H9 (cell line): ENCODE measurements at regions not wholly inside any gene's neighbourhood (a gene's known extent, or its start where the extent isn't known, plus 50 kb on each side); places are given as distances from the start of the nearest gene placed in this dataset.

Experiments
- DNase-seq: peaks from one replicate; pipeline ENCODE4 v3.0.0-alpha.2; 2017
- H2AFZ ChIP-seq: one replicate; pipeline ENCODE4 v1.6.1; 2013; ENCODE audit warnings: mild to moderate bottlenecking, low read length, control low read depth, moderate library complexity
- H2AK5ac ChIP-seq: 2 replicates; pipeline ENCODE4 v1.6.1; 2013; ENCODE audit warnings: low read length, control low read depth, mixed read lengths; ENCODE audit not compliant: insufficient read length
- H2BK120ac ChIP-seq: one replicate; pipeline ENCODE4 v1.6.1; 2013; ENCODE audit warnings: low read depth, mild to moderate bottlenecking, low read length, control low read depth, inconsistent platforms; ENCODE audit not compliant: poor library complexity, severe bottlenecking
- H2BK12ac ChIP-seq: 2 replicates; pipeline ENCODE4 v1.6.1; 2013; ENCODE audit warnings: low read length, control low read depth, mixed read lengths, low read depth; ENCODE audit not compliant: insufficient read length
- H2BK15ac ChIP-seq: 2 replicates; pipeline ENCODE4 v1.6.1; 2013; ENCODE audit warnings: low read depth, low read length, control low read depth
- H2BK20ac ChIP-seq: one replicate; pipeline ENCODE4 v1.6.1; 2013; ENCODE audit warnings: low read depth, mild to moderate bottlenecking, low read length, control low read depth, inconsistent platforms; ENCODE audit not compliant: poor library complexity, severe bottlenecking
- H2BK5ac ChIP-seq: 2 replicates; pipeline ENCODE4 v1.6.1; 2013; ENCODE audit warnings: low read length, control low read depth, mixed read lengths; ENCODE audit not compliant: insufficient read length
- H3K14ac ChIP-seq: 2 replicates; pipeline ENCODE4 v1.6.1; 2013; ENCODE audit warnings: low read length, control low read depth; ENCODE audit not compliant: insufficient read depth
- H3K18ac ChIP-seq: 2 replicates; pipeline ENCODE4 v1.6.1; 2013; ENCODE audit warnings: low read depth, mild to moderate bottlenecking, mixed read lengths, low read length, control low read depth; ENCODE audit not compliant: insufficient read length
- H3K23ac ChIP-seq: 2 replicates; pipeline ENCODE4 v1.6.1; 2013; ENCODE audit warnings: low read length, control low read depth, mixed read lengths, low read depth; ENCODE audit not compliant: insufficient read length
- H3K23me2 ChIP-seq: 2 replicates; pipeline ENCODE4 v1.6.1; 2013; ENCODE audit warnings: low read depth, mild to moderate bottlenecking, mixed read lengths, low read length, control low read depth; ENCODE audit not compliant: insufficient read length, poor library complexity, severe bottlenecking
- H3K27ac ChIP-seq: 2 replicates; pipeline ENCODE4 v1.5.1; 2013; ENCODE audit warnings: low read length, control low read depth, mixed read lengths, low read depth; ENCODE audit not compliant: insufficient read length
- H3K27me3 ChIP-seq: 2 replicates; pipeline ENCODE4 v1.6.1; 2013; ENCODE audit warnings: low read length, control low read depth, inconsistent platforms; ENCODE audit not compliant: insufficient read depth
- H3K4ac ChIP-seq: 2 replicates; pipeline ENCODE4 v1.6.1; 2013; ENCODE audit warnings: low read depth, mild to moderate bottlenecking, control low read depth, inconsistent platforms, low read length, moderate library complexity
- H3K4me1 ChIP-seq: 2 replicates; pipeline ENCODE4 v1.6.1; 2013; ENCODE audit warnings: low read length, control low read depth, inconsistent platforms; ENCODE audit not compliant: insufficient read depth
- H3K4me2 ChIP-seq: 2 replicates; pipeline ENCODE4 v1.6.1; 2013; ENCODE audit warnings: low read length, control low read depth, mixed read lengths; ENCODE audit not compliant: insufficient read length, insufficient read depth
- H3K56ac ChIP-seq: 2 replicates; pipeline ENCODE4 v1.6.1; 2013; ENCODE audit warnings: low read depth, mild to moderate bottlenecking, mixed read lengths, low read length, control low read depth; ENCODE audit not compliant: insufficient read length
- H3K79me1 ChIP-seq: 2 replicates; pipeline ENCODE4 v1.6.1; 2013; ENCODE audit warnings: low read depth, mild to moderate bottlenecking, moderate library complexity, low read length, control low read depth, inconsistent platforms; ENCODE audit not compliant: insufficient read depth, poor library complexity, severe bottlenecking
- H3K79me2 ChIP-seq: 2 replicates; pipeline ENCODE4 v1.6.1; 2013; ENCODE audit warnings: low read length, control low read depth, inconsistent platforms; ENCODE audit not compliant: insufficient read depth
- H3K9ac ChIP-seq: 2 replicates; pipeline ENCODE4 v1.6.1; 2013; ENCODE audit warnings: low read length, control low read depth, mixed read lengths; ENCODE audit not compliant: insufficient read length; ENCODE audit errors: extremely low read depth
- H3K9me3 ChIP-seq: one replicate; pipeline ENCODE4 v1.6.1; 2013; ENCODE audit warnings: low read depth, low read length, inconsistent platforms; ENCODE audit not compliant: control insufficient read depth
- H3T11ph ChIP-seq: one replicate; pipeline ENCODE4 v1.6.1; 2013; ENCODE audit warnings: mild to moderate bottlenecking, low read length, control low read depth, inconsistent platforms
- H4K20me1 ChIP-seq: one replicate; pipeline ENCODE4 v1.6.1; 2013; ENCODE audit not compliant: control insufficient read depth, insufficient read length, insufficient read depth
- H4K5ac ChIP-seq: 2 replicates; pipeline ENCODE4 v1.6.1; 2013; ENCODE audit warnings: low read depth, mild to moderate bottlenecking, mixed read lengths, low read length, control low read depth; ENCODE audit not compliant: insufficient read length
- H4K8ac ChIP-seq: replicated peaks from 2 replicates; pipeline ENCODE4 v1.6.1; 2013; ENCODE audit warnings: low read length, control low read depth, mixed read lengths, low read depth; ENCODE audit not compliant: insufficient read length
- H4K91ac ChIP-seq: 2 replicates; pipeline ENCODE4 v1.6.1; 2013; ENCODE audit warnings: low read depth, mild to moderate bottlenecking, moderate library complexity, mixed read lengths, low read length, control low read depth; ENCODE audit not compliant: insufficient read length
- H3K27ac Mint-ChIP-seq, 3 experiments: 2 replicates in 2 of 3; 3 replicates in 1 of 3; pipeline ENCODE4 v1.8.0; 2020 to 2021; ENCODE audit warnings: mixed read lengths in 3 of 3, mild to moderate bottlenecking in 1 of 3, moderate library complexity in 1 of 3
- H3K27me3 Mint-ChIP-seq: 2 replicates; pipeline ENCODE4 v1.8.0; 2021; ENCODE audit warnings: low read depth, mild to moderate bottlenecking, moderate library complexity, mixed read lengths
- H3K36me3 Mint-ChIP-seq, 3 experiments: 2 replicates in 2 of 3; 3 replicates in 1 of 3; pipeline ENCODE4 v1.8.0; 2020 to 2021; ENCODE audit warnings: low read depth in 3 of 3, mixed read lengths in 3 of 3; ENCODE audit not compliant: insufficient read depth in 1 of 3
- H3K4me1 Mint-ChIP-seq, 2 experiments: 2 replicates each; pipeline ENCODE4 v1.8.0; 2020; ENCODE audit warnings: mixed read lengths in 2 of 2
- H3K4me3 Mint-ChIP-seq, 2 experiments: 2 replicates in 1 of 2; 3 replicates in 1 of 2; pipeline ENCODE4 v1.8.0; 2020 to 2021; ENCODE audit warnings: mild to moderate bottlenecking in 2 of 2, mixed read lengths in 2 of 2, moderate library complexity in 1 of 2
- H3K9me3 Mint-ChIP-seq, 2 experiments: 2 replicates in 1 of 2; 3 replicates in 1 of 2; pipeline ENCODE4 v1.8.0; 2020; ENCODE audit warnings: mild to moderate bottlenecking in 2 of 2, mixed read lengths in 2 of 2, moderate library complexity in 1 of 2
- WGBS: extraction: QIAGEN DNeasy Blood & Tissue Kit; methylation state at CpG from one replicate; pipeline ENCODE4 v1.1.7; 2013; ENCODE audit warnings: missing lambda C conversion rate, low lambda C conversion rate, mixed read lengths; ENCODE audit not compliant: insufficient read length; ENCODE audit errors: extremely low coverage; 5-methylcytosine and 5-hydroxymethylcytosine counted together
- TF ChIP-seq, protein P1 (sequence below): fragments of 200-600 bp; sonication (generic); conservative IDR thresholded peaks from 3 replicates; pipeline ENCODE4 v1.8.0; 2021; ENCODE audit warnings: antibody characterized with exemption, mild to moderate bottlenecking

DNA sequence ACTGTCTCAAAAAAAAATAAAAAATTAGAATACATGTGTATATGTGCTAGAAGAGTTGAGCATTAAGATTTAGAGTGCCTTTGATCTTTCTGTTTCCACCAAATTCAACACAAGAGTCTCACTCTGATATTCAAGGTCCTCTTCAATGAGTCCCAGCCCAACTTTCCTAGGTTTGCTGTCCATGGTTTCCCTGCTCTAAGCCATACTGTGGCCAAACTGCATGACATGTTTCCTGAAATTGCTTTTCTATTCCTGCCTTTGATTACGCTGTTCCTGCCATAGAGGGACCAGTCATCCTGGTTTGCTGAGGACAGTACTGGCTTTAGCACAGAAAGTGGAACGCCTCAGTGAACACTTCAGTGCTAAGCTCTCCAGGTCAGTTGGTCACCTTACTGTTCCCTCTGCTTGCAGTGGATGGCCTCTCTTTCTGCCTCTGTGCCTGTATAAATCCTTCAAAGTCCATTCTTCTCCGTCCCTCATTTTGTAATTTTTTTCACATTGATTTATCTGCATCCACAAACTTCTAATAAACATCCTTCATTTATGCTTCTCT lies 305.9 kb upstream of the PROX1 start:
- H3K79me2 ChIP-seq, result no peaks in the 10 kb centered on the region
- H2BK12ac ChIP-seq, result no peak overlapping the region
- no peak overlapping the region for H2AK5ac ChIP-seq
- no peak overlapping the region for H3T11ph ChIP-seq
- no peak overlapping the region for H3K14ac ChIP-seq
- TF ChIP-seq, protein P1, sequence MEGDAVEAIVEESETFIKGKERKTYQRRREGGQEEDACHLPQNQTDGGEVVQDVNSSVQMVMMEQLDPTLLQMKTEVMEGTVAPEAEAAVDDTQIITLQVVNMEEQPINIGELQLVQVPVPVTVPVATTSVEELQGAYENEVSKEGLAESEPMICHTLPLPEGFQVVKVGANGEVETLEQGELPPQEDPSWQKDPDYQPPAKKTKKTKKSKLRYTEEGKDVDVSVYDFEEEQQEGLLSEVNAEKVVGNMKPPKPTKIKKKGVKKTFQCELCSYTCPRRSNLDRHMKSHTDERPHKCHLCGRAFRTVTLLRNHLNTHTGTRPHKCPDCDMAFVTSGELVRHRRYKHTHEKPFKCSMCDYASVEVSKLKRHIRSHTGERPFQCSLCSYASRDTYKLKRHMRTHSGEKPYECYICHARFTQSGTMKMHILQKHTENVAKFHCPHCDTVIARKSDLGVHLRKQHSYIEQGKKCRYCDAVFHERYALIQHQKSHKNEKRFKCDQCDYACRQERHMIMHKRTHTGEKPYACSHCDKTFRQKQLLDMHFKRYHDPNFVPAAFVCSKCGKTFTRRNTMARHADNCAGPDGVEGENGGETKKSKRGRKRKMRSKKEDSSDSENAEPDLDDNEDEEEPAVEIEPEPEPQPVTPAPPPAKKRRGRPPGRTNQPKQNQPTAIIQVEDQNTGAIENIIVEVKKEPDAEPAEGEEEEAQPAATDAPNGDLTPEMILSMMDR, result no peak
- no peak overlapping the region for H2BK120ac ChIP-seq
- H3K9me3 Mint-ChIP-seq, result no peaks in the 10 kb centered on the region
- H3K27ac ChIP-seq, result no peak overlapping the region
- H3K9ac ChIP-seq, result no peak overlapping the region
- WGBS, result 100% methylated on average over 1 of the region's 3 CpGs
- H3K9me3 ChIP-seq, result no peaks in the 10 kb centered on the region
- no peak overlapping the region for H3K4me3 Mint-ChIP-seq
- no peaks in the 10 kb centered on the region for H3K27me3 ChIP-seq
- no peak overlapping the region for H3K56ac ChIP-seq
- H4K91ac ChIP-seq, result no peak overlapping the region
- peaks cover 3% of the 10 kb centered on the region for H3K27me3 Mint-ChIP-seq
- no peak overlapping the region for H2BK5ac ChIP-seq
- no peak overlapping the region for H3K4me2 ChIP-seq
- no peaks in the 10 kb centered on the region for H3K23me2 ChIP-seq
- no peak overlapping the region for H4K5ac ChIP-seq
- H2BK20ac ChIP-seq, result no peak overlapping the region
- no peak overlapping the region for H3K23ac ChIP-seq
- H3K36me3 Mint-ChIP-seq, result no peaks in the 10 kb centered on the region
- H4K8ac ChIP-seq, result no peak overlapping the region
- no peak overlapping the region for H3K4ac ChIP-seq
- no peak overlapping the region for H3K27ac Mint-ChIP-seq
- no peak overlapping the region for H2BK15ac ChIP-seq
- DNase-seq, result no peak
- H4K20me1 ChIP-seq, result no peaks in the 10 kb centered on the region
- H3K4me1 Mint-ChIP-seq, result peaks cover 11 to 12% of the 10 kb centered on the region in 2 experiments; a peak in 3 of 4 replicates
- H3K79me1 ChIP-seq, result no peaks in the 10 kb centered on the region
- no peak overlapping the region for H2AFZ ChIP-seq
- no peaks in the 10 kb centered on the region for H3K4me1 ChIP-seq
- no peak overlapping the region for H3K18ac ChIP-seq
